Body of pancreas (tissue), 4 donors: ENCODE measurements at regions not wholly inside any gene's neighbourhood (a gene's known extent, or its start where the extent isn't known, plus 50 kb on each side); places are given as distances from the start of the nearest gene placed in this dataset.

Experiments
- POLR2A ChIP-seq, 3 donors: fragments of 450-650 bp; IDR thresholded peaks; one replicate each; pipeline ENCODE4 v1.6.1; 2016; ENCODE audit warnings: antibody characterized with exemption in 3 of 3, mild to moderate bottlenecking in 2 of 3
- TF ChIP-seq, protein P1 (sequence below), 7 experiments: fragments of 450-650 bp in 4 of 7; fragments of 200-600 bp in 3 of 7; sonication (generic) in 3 of 7; IDR thresholded peaks; one replicate each; pipeline ENCODE4 v1.5.1; 2016 to 2019; ENCODE audit warnings: antibody characterized with exemption in 7 of 7

- TF ChIP-seq, protein P1, sequence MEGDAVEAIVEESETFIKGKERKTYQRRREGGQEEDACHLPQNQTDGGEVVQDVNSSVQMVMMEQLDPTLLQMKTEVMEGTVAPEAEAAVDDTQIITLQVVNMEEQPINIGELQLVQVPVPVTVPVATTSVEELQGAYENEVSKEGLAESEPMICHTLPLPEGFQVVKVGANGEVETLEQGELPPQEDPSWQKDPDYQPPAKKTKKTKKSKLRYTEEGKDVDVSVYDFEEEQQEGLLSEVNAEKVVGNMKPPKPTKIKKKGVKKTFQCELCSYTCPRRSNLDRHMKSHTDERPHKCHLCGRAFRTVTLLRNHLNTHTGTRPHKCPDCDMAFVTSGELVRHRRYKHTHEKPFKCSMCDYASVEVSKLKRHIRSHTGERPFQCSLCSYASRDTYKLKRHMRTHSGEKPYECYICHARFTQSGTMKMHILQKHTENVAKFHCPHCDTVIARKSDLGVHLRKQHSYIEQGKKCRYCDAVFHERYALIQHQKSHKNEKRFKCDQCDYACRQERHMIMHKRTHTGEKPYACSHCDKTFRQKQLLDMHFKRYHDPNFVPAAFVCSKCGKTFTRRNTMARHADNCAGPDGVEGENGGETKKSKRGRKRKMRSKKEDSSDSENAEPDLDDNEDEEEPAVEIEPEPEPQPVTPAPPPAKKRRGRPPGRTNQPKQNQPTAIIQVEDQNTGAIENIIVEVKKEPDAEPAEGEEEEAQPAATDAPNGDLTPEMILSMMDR (IDR thresholded peaks at IDR 0.05) = no peak
- no peak for TF ChIP-seq POLR2A (IDR thresholded peaks at IDR 0.05)
Measured at GRCh38 chr15:39300451-39301153, 280.3 kb upstream of the THBS1 start.
